GM19455 (cell line): ENCODE measurements at regions not wholly inside any gene's neighbourhood (a gene's known extent, or its start where the extent isn't known, plus 50 kb on each side); places are given as distances from the start of the nearest gene placed in this dataset.

ENCODE experiments used
- ATAC-seq: cut with Tn5 transposase; IDR thresholded peaks from one replicate; pipeline ENCODE4 v1.9.1; 2021; ENCODE audit not compliant: unreplicated experiment

GRCh38 chr9:31612336-31613030, 772.0 kb upstream of the ACO1 start:
- ATAC-seq, result no peak

- no peak for ATAC-seq
These were observed 768.5 kb upstream of the ACO1 start for GRCh38 chr9:31615966-31616365.

GRCh38 chr9:31623511-31623910, 760.9 kb upstream of the ACO1 start:
- ATAC-seq, result no peak

GRCh38 chr9:31629292-31629691, 755.2 kb upstream of the ACO1 start:
- ATAC-seq, result no peak

GRCh38 chr9:31637265-31637664, 747.2 kb upstream of the ACO1 start:
- no peak for ATAC-seq

GRCh38 chr9:31637861-31638260, 746.6 kb upstream of the ACO1 start:
- ATAC-seq, result no peak

GRCh38 chr9:31639451-31639850, 745.0 kb upstream of the ACO1 start:
- ATAC-seq, result no peak

GRCh38 chr9:31669311-31669710, 715.1 kb upstream of the ACO1 start:
- ATAC-seq, result no peak

- ATAC-seq, result no peak
These were observed 713.4 kb upstream of the ACO1 start for GRCh38 chr9:31671011-31671410.

GRCh38 chr9:31674264-31674663, 710.2 kb upstream of the ACO1 start:
- no peak for ATAC-seq

- ATAC-seq, result no peak
These were observed 707.0 kb upstream of the ACO1 start for GRCh38 chr9:31677415-31677814.

GRCh38 chr9:31677877-31678276, 706.6 kb upstream of the ACO1 start:
- no peak for ATAC-seq

GRCh38 chr9:31683116-31683515, 701.3 kb upstream of the ACO1 start:
- no peak for ATAC-seq

- no peak for ATAC-seq
These were observed 686.5 kb upstream of the ACO1 start for GRCh38 chr9:31697956-31698355.

- no peak for ATAC-seq
These were observed 684.6 kb upstream of the ACO1 start for GRCh38 chr9:31699836-31700235.

- ATAC-seq, result no peak
These were observed 684.0 kb upstream of the ACO1 start for GRCh38 chr9:31700252-31701045.

GRCh38 chr9:31702957-31703356, 681.5 kb upstream of the ACO1 start:
- no peak for ATAC-seq

GRCh38 chr9:31715250-31715649, 669.2 kb upstream of the ACO1 start:
- ATAC-seq, result no peak

- no peak for ATAC-seq
These were observed 665.2 kb upstream of the ACO1 start for GRCh38 chr9:31719262-31719661.

GRCh38 chr9:31730398-31730797, 654.0 kb upstream of the ACO1 start:
- no peak for ATAC-seq

- ATAC-seq, result no peak
These were observed 651.3 kb upstream of the ACO1 start for GRCh38 chr9:31733166-31733565.

- ATAC-seq, result no peak
These were observed 647.8 kb upstream of the ACO1 start for GRCh38 chr9:31736581-31737179.
